ENCODE measurements at regions not wholly inside any gene's neighbourhood (a gene's known extent, or its start where the extent isn't known, plus 50 kb on each side); places are given as distances from the start of the nearest gene placed in this dataset.

DNA sequence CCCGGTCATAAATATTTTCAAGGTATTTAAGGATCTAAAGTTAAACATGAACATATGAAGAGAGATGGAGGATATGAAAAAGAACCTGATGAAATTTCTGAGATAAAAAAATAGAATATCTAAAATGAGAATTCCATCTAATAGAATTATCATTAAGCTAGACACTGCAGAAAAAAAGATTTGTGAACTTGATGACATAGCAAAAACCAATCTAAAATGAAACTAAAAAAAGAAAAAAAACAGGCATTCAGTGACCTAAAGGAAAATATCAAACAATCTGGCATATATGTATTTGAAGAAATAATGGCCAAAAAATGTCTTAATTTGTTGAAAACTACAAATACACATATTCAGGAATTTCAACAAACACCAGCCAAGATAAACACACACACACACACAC, 81.6 kb upstream of the ZC3H12C start:
- TF ChIP-seq SPI1 (IDR thresholded peaks at IDR 0.05; ENCODE audit: low read depth, low read length) (no peak), POLR2AphosphoS5 (IDR thresholded peaks at IDR 0.05; ENCODE audit: low read depth, low read length) (no peak), POLR2A (IDR thresholded peaks at IDR 0.05; ENCODE audit: low read depth, low read length) (no peak), TAF1 (IDR thresholded peaks at IDR 0.05; ENCODE audit: low read depth, low read length) (no peak)
